HG02884 (cell line): ENCODE measurements at regions not wholly inside any gene's neighbourhood (a gene's known extent, or its start where the extent isn't known, plus 50 kb on each side); places are given as distances from the start of the nearest gene placed in this dataset.

ENCODE experiments used
- ATAC-seq: cut with Tn5 transposase; IDR thresholded peaks from one replicate; pipeline ENCODE4 v1.9.1; 2021; ENCODE audit warnings: mild to moderate bottlenecking, moderate library complexity; ENCODE audit not compliant: unreplicated experiment

DNA sequence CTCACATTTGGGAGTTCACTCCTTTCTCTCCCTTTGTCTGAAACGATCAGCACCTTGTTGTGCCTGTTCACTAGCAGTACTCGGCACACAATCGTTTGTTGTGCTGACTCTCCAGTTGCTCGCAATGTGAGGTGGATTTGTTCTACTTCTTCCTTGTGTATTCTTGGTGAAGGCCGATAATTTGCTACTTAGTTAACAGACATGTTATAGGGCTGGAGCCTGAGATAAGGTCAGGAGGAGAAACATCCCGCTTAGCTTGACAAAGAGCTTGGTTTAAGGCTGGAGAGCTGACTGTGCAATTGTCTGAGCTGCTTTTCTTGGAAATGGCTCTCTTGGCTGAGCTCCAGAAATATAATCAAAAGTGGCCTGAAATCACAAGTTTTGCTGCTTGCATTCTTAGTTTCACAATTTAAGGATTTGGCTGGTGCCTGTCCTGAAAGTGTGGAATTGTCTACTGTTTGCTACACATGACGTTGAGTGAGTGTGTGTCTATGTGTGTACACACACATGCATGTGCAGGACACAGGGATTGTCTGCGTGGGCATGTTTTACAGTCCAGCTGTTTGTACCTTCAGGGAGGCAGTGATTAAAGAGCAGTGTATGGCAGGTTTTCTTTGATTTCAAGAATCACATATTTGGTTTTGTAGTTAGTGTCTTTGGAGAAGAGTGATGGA is 77.7 kb downstream of the ARF6 start:
- ATAC-seq, result peak; percentile 20

DNA sequence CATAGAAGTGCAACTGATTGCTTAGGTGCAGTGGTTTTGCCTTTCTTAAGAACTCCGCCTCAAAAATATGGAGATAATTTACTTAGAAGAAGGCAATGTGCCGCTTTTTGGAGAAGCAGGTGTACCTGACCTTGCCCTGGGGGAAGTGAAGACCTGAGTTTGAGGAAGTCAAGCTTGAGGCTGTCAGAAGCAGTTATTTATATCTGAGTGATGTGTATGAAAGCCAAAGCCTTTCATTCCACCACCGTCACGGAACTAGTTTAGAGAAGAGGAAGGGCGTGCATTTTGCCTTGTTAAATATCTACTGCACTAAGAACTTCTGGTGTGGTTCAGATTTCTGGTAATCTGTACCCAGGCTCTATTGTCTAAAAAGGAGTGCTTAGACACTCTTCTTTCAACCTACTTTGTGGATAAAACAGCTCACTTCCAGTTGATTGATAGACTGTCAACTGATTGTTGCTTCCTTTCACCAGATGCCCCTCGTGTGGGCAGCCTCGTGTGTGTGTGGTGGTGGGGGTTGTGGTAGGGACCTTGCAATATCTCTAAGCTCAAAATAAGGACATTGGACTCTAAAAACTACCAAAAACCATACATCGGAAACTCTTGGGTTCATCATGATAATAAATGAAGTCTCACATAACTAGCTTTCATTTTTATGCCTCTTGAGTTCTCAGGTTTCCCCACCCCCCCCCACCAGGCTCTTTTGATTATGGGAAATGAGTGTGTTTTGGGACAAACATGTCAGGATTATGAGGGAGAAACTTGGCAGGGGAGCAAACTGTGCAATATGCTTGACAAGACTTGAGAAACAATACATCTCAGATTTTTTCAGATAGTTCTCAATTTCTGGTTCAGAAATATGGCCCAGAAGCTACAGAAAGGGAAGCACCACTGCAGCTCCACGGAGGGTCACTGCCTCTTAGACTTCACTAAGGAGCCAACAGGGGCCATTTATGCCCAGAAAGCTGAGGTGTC is 78.6 kb downstream of the ARF6 start:
- peak; percentile 80 for ATAC-seq

DNA sequence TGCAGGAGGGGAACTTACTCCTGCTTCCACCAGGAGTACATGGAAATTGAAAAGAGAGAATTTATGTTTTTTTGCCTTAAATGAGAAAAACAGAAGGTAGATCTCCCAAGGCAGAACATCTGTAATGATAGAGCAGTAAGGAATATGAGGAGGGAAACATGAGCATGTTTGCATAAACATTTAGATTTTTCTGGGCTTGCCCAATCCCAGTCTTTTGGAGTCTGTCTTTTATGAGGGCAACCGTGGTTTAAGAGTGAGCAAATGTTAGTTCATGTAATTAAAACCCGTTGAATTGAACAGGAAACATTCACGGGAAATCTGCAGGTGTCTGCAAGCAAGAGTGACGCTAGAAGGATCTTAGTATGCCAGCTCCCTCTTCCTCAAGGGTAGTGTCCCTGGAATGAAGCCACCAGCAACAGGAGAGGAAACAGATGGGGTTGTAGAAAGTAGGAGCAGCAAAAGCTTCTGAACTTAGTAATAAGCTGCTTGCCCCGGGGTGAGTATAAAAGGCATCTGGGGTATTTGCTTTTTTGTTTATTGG is 79.3 kb downstream of the ARF6 start:
- ATAC-seq, result no peak

DNA sequence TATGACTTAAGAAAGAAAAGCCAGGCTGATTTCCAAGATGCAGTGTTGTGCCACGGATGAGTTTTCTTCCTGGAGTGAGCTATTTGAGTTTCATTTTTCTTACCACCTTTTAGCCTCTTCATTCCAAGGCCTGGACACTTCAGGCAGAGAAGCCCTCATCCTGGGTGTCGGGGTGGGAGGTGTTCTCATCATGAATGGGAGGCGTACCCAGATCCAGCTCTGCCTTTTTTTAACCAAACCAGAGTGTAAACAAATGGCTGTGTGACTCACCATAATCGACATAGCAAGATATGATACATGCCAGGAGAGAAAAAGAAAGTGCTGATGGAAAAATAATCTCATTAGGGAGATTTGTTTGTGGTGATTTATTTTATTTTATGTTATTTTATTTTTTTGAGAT is 79.9 kb downstream of the ARF6 start:
- no peak for ATAC-seq

DNA sequence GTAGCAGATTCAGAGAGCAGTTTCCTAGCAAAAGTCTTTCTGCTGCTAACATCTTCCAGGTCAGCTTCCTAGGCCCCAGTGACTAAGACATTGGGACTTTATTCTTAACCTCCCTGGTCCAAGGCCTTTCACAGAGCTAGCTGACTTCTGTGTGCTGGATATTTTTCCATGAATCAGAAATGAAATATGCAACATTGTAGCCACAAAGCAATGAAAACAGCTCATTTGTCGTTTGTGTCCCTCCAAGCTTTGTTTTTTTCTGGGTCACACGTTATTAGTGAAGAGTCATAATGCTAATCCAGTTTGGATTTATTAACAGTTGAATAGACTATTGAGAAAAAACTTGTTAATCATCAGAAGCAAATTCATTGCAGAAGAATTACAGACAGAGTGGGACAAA is 82.4 kb downstream of the ARF6 start:
- no peak for ATAC-seq

DNA sequence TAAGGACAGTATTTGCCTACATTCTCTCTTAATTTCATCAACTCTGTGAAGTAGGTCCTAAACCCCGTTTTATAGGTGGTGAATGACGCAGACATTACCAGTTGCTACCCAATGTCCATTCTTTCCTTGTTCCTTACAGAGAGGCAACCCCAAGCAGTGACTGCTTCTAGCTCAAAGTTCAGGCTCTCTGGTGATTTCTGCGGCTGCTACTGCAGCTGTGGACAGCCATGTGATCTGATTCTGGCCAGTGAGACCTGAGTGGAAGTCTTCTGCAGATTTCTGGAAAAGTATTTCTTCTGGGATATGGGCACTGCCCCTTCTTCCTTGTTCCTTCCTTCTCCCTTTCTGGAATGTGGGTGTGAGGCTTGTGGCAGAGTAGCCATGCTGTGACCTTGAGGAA is 82.9 kb downstream of the ARF6 start:
- no peak for ATAC-seq

DNA sequence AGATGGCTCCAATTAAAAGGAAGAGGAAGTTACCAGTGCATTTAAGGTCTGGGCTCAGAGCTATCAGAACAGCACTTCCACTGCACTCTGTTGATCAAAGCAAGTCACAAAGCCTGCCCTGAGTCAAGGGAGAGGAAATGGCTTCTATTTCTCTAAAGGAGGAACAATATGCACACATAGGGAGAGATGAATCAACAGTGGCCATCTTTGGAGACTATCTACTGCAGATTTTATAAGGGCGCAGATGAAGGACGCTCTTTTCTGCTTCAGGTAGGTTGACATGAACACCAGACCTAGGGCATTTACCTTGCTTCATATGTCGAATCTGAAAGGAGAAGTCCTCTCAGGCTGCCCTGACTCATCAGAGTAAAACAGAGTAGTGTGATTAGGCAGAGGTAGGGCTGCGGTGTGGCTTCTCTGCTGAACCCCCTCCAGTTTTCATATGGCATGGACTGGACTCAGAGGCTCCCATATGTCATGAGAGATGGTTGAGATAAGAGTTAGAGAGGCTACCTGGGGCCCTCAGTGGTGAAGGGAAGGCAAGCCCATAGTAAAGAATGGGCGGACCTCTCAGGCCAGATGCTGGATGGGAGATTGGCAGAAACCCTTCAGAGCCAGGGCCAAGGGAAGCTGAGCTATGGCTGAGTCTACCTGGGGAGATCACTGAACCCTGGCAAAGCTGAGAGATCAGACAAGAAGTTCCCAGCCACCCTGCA is 84.4 kb downstream of the ARF6 start:
- ATAC-seq, result peak; percentile 84

DNA sequence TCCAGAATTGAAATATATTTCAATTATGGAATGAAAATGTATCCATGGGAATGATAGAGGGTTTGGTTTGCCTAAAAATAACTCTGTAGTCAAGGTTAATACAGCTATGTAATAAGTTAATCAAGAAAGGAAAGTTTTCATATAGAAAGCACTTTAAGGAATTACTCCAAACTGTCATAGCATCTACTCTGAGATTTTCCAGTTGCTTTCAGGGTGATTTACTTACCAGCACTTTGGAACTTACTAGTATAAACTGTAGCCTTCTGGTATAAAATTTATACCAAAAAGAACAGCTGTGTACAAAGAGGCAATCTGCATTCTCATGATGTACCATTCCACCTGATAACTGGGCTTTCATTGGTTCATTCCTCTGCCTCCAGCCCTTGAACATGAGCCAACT is 87.1 kb downstream of the ARF6 start:
- ATAC-seq, result no peak

DNA sequence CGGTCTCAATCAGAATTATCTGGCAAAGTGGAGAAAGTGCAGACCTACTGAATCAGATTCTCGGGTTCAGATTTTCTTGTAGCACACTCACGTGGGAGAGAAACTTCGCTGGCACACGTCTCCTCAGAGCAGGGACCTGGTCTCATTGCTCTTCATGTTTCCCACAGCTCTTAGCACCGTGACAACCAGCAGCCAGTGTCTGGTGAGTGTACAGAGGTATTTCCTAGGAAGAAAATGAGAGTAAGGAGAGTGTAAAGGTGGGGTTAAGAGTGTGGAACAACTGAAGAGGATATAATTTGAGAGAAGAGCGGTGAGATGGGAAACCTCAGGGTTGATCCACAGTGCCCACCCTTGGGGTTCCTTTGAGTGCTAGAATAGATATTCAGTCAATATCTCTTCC is 89.2 kb downstream of the ARF6 start:
- no peak for ATAC-seq

DNA sequence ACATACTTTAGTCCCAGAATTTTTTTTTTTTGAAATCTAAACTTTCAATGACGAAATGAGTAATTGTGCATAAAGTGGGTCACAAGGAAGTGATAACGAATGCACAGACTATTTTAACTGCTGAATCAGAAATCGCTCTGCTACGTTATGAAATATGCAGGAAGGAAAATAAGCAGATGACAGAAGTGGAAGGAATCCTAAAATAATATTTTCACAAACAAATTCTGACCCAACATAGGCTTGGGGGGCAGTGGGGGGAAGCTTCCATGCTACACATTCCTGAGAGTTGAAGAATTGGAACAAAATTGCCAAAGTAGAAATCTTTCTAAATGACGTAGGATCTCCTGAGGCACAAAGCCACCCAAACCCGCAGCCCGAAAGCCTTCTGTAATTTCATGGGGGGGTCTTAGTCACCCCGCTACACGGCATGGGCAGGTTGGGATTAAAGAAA is 89.6 kb downstream of the ARF6 start:
- ATAC-seq, result no peak

DNA sequence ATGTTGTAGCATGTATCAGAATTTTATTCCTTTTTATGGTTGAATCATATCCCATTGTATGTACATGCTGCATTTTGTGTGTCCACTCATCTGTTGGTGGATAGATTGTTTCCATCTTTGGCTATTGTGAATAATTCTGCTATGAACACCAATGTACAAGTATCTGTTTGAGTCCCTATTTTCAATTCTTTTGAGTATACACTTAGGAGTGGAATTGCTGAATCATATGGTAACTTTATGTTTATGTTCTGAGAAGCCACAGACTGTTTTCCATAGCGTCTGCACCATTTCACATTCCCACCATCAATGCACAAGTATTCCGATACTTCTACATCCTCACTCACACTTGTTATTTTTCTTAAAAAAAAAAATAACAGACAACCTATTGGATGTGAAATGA is 91.5 kb downstream of the ARF6 start:
- ATAC-seq, result no peak

DNA sequence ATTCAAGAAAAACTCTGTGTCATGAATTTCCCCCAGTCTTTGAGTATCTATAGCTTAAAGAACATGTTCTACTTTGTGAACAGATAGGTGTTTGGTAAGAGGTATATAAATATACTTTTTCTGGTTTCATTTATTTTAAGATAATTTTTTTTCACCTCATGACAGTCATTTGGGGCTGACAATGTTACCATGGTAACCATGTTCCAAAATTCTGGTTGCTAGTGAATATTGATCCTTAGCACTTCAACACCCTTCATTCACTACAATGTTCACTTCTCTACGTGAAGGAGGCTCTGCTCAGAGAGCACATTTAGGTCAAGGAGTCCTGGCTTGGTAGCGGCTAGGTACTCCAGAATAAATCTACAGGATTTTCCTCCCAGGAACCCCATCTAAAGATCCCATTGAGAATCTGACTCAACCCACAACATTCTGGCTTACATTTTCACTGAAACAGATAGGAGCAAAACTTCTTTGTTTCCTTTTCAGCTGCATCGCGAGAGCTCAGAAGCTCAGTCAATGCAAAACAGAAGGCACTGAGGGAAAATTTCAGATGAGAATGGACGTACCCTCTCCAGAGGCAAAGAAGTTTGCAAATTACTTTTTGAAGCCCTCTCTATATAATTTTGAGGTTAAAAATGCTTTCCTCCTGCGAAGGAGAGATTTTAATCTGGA is 93.6 kb downstream of the ARF6 start:
- ATAC-seq, result no peak

DNA sequence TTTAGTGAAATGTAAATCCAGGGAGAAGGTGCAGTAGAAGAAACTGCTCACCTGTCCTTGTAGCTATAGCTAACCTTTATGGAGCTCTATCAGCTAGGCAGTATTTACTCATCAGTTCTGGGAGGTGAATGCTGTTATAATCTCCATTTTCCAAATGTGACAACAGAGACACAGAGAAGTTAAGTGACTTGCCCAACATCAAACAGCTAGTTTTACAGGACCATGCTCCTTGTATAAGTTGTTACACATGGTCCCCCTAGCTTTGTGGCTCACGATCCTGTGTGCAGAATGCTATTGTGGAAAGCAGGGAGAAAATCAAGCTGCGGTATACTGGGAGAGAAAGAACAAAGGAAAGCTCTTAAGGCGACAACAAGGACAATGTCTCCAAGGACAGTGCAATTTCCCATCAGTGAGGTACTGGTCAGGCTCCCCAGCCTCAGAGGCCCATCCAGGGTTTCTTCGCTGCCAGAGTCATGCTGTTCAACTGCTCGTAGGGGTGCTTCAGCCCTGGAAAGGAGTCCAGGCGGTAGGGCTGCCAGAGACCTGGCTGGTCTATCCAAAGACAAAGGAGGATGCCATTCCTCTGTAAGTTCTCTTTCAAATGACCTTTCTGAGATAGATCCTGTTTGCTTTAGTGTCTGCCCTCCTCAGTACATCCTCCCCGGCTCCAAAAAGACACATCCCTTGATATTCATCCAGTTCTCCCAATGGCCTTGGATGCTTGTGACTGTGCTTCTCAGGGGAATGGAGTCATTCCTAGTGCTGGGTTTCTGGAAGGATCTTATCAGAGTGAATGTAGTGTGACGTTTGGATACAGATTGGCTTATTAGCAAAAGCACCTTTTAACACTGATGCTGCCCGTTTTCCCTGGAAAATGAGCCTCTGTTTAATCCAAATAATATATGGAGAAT is 95.5 kb downstream of the ARF6 start:
- no peak for ATAC-seq

DNA sequence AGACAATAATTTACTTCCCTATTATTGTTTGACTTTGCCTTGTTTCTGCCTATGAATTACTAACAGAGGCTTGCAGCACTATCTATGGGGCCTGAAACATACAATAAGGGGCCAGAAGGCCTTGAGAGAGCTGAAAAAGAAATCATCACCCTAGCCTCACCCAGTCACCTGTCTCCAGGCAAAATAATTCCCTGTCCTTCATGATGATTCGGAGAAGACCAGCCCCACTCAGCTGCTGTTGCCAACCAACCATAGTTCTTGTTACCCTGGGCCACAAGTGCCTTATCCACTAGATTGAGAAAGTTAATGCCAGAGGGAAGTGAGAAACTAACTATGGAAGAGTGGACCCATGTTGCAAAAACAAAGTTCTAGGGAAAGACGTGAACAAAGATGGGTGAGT is 97.1 kb downstream of the ARF6 start:
- ATAC-seq, result no peak

DNA sequence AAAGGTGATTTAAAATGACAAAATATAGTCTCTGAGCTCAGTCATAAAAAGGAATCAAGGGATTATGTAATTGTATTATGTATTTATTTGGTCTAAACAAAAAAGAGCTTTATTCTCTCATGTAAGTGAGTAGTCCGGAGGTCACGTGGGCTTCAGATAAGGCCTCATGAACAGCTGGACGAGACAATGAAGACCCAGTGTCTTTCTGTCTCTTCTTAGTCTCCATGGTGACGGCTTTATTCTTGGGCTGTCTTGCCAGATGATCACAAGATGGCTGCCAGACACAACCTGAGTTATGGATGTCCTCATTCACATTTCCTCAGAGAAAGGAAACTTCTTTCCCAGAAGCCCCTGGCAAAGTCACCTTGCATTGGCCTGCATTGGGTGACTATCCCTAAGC is 98.6 kb downstream of the ARF6 start:
- ATAC-seq, result no peak

DNA sequence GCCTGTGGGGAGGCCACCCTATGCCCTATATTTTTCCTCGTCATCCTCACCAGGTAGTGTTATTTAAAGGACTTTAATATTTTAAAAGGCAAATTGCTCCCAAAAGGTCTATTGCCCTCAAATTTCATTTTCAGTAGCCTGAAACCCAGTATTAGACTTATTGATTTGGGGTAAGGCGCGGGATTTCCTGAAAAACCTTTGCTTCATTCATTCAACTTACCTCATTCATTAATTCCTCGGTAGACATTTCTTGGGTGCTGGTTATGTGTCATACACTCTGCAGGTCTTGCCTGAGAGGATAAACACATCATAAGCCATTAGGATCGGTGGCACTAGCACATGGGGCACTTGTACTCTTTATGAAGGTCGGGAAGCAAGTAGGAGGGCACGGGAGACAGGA is 99.2 kb downstream of the ARF6 start:
- ATAC-seq, result no peak

DNA sequence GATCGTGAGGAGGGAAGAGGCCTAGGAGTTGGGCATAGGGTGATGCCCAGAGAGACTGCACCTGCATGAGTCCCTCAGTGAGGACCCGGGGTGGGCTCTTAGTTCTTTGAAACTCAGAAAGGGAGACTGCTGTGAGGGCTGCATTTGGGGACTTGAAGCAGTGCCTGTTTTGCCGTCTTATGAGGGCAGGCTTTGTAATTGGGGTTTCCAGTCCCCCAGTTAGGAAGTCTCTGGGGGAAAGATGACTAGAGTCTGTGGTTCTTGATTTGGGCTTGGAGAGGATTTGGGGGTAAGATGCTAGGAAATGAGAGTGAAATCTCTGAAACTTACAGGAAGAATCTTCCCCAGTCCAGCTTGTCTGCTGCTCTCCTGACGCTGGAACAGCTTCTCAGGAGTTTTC is 99.6 kb downstream of the ARF6 start:
- no peak for ATAC-seq

DNA sequence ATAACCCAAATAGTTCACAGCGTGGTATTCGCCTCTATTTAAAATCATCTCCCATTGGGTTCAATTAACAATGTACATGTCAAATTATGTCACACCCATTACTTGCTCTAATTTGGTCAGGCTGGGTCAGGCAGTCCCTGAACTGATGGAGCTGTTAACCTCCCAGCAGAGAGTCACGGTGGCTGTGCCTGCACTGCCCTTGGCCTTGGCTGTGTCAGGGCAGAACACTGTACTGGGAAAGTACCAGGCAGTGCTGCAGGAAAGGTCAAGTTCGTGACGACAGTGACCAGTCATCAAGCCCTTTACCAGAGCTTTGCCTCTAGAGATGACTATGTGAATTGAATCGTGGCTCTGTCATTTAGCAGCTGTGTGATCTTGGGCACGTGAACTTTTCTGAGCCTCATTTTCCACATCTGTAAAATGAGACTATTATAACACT is 100.0 kb downstream of the ARF6 start:
- ATAC-seq, result peak; percentile 96

DNA sequence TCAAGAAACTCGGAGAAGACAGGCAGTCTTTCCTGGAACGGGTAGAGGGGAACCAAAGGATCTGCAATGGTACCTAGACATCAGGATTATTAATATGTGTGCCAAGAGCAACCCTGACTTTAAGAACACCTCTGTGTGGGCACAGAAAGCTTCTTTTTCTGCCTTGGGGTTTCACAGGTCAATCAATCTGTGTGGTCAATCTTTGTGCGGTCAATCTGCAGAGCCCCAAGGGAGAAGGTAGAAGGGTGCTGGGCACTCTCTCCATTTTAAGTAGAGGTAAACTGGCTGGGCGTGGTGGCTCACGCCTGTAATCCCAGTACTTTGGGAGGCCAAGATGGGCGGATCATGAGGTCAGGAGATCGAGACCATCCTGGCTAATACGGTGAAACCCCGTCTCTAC is 100.7 kb downstream of the ARF6 start:
- ATAC-seq, result no peak
